ENCODE measurements at regions not wholly inside any gene's neighbourhood (a gene's known extent, or its start where the extent isn't known, plus 50 kb on each side); places are given as distances from the start of the nearest gene placed in this dataset.
A peak's percentile ranks its signal among the peaks of the same experiment; 100 is the strongest.

DNA sequence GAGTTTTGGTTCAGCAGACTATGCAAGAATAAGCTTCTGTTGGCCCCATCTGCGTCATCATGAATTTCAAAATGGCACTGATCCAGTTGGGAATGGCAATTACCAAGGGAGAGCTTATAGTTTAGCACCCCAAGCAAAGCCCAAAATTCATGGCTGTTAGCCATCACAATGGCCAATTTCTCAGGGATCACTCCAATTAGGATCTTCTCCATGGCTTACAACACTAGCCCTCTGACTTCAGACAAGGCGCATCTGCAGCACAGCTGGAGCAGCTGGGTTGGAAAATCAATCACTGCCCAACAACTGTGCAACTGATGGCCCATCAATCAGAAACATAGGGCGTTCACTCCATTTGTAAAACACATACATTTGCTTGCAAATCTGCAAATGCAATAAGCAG, 273.6 kb downstream of the SRBD1 start:
- H3K27me3 ChIP-seq (ENCODE audit: control insufficient read depth in 1 of 2, insufficient read depth in 1 of 2, low read length in 2 of 2) = peaks cover 0 to 55% of the 10 kb centered on the region in 2 experiments
- no peak overlapping the region for H3K4me2 ChIP-seq (ENCODE audit: low read length, poor library complexity, severe bottlenecking)
- H3K9me3 ChIP-seq (ENCODE audit: control insufficient read depth, low read length) = peaks cover 4% of the 10 kb centered on the region
- H3K4me1 ChIP-seq (ENCODE audit: control insufficient read depth, insufficient read depth, low read depth, low read length) = peaks cover 4% of the 10 kb centered on the region
- H2BK120ac ChIP-seq (ENCODE audit: low read depth, low read length) = no peak overlapping the region
- H3K36me3 ChIP-seq (ENCODE audit: control insufficient read depth in 1 of 2, insufficient read depth in 2 of 2, low read depth in 1 of 2, low read length in 2 of 2) = no peaks in the 10 kb centered on the region
- H3K18ac ChIP-seq (ENCODE audit: low read depth in 1 of 2, low read length in 2 of 2) = no peak overlapping the region
- H3K9ac ChIP-seq (ENCODE audit: low read length) = no peak overlapping the region
- no peak overlapping the region for H2AK5ac ChIP-seq (ENCODE audit: low read length, severe bottlenecking)
- 73% methylated on average over 3 of the region's 3 CpGs for WGBS
- H2BK12ac ChIP-seq (ENCODE audit: low read length in 2 of 2) = no peak overlapping the region
- no peak overlapping the region for H3K23ac ChIP-seq (ENCODE audit: low read length in 2 of 2)
- no peak overlapping the region for H2AFZ ChIP-seq (ENCODE audit: low read depth, low read length)
- H4K91ac ChIP-seq (ENCODE audit: low read length) = no peak overlapping the region
- no peak overlapping the region for H3K4ac ChIP-seq (ENCODE audit: low read depth in 1 of 2, low read length in 2 of 2)
- no peak overlapping the region for H2BK5ac ChIP-seq (ENCODE audit: low read depth, low read length, poor library complexity, severe bottlenecking)
- no peak overlapping the region for H3K27ac ChIP-seq (ENCODE audit: low read length, poor library complexity, severe bottlenecking)
- no peaks in the 10 kb centered on the region for H3K79me1 ChIP-seq (replicated peaks; ENCODE audit: low read length, poor library complexity, severe bottlenecking)
- H2BK15ac ChIP-seq (ENCODE audit: low read depth, poor library complexity, severe bottlenecking) = no peak overlapping the region
- H3K14ac ChIP-seq (ENCODE audit: low read length in 2 of 2) = no peak overlapping the region
- H3K4me3 ChIP-seq (ENCODE audit: insufficient read depth in 1 of 2, low read depth in 1 of 2, low read length in 2 of 2) = no peak overlapping the region
- H4K8ac ChIP-seq (ENCODE audit: low read length) = no peak overlapping the region
- no peak for DNase-seq

DNA sequence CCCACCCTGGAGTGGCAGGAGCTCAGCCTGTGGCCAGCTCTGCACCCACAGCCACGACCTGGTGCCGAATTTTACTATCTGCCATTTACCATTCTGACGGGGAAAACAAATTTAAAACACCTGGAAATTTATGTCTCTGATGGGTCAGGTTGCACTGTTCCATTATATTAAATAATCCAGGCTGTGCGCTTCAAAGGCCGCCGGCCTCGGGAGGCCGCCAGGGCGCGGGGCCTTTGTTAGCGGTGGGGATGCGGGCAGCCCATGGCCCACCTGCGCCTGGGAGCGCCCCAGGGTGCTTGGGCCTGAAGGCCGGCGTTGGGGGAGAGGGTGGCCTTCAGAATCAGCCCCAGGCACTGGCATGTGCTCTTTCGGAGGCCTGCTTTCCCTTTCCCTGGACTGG, 276.9 kb downstream of the SRBD1 start:
- H2BK5ac ChIP-seq (ENCODE audit: low read depth, low read length, poor library complexity, severe bottlenecking) = no peak overlapping the region
- no peaks in the 10 kb centered on the region for H3K79me1 ChIP-seq (replicated peaks; ENCODE audit: low read length, poor library complexity, severe bottlenecking)
- H3K23ac ChIP-seq (ENCODE audit: low read length in 2 of 2) = no peak overlapping the region
- WGBS = 92% methylated on average over 17 of the region's 17 CpGs
- no peak overlapping the region for H2AFZ ChIP-seq (ENCODE audit: low read depth, low read length)
- H3K4me3 ChIP-seq (ENCODE audit: insufficient read depth in 1 of 2, low read depth in 1 of 2, low read length in 2 of 2) = no peak overlapping the region
- H2BK120ac ChIP-seq (ENCODE audit: low read depth, low read length) = no peak overlapping the region
- no peak overlapping the region for H2AK5ac ChIP-seq (ENCODE audit: low read length, severe bottlenecking)
- H3K4ac ChIP-seq (ENCODE audit: low read depth in 1 of 2, low read length in 2 of 2) = no peak overlapping the region
- H3K4me2 ChIP-seq (ENCODE audit: low read length, poor library complexity, severe bottlenecking) = no peak overlapping the region
- no peak overlapping the region for H2BK12ac ChIP-seq (ENCODE audit: low read length in 2 of 2)
- no peak overlapping the region for H3K27ac ChIP-seq (ENCODE audit: low read length, poor library complexity, severe bottlenecking)
- peaks cover 20% of the 10 kb centered on the region for H3K4me1 ChIP-seq (ENCODE audit: control insufficient read depth, insufficient read depth, low read depth, low read length)
- no peak overlapping the region for H2BK15ac ChIP-seq (ENCODE audit: low read depth, poor library complexity, severe bottlenecking)
- no peaks in the 10 kb centered on the region for H3K9me3 ChIP-seq (ENCODE audit: control insufficient read depth, low read length)
- no peak overlapping the region for H3K18ac ChIP-seq (ENCODE audit: low read depth in 1 of 2, low read length in 2 of 2)
- no peak overlapping the region for H3K9ac ChIP-seq (ENCODE audit: low read length)
- no peak for DNase-seq
- peaks cover 0 to 25% of the 10 kb centered on the region in 2 experiments for H3K27me3 ChIP-seq (ENCODE audit: control insufficient read depth in 1 of 2, insufficient read depth in 1 of 2, low read length in 2 of 2)
- no peak overlapping the region for H3K14ac ChIP-seq (ENCODE audit: low read length in 2 of 2)
- no peaks in the 10 kb centered on the region for H3K36me3 ChIP-seq (ENCODE audit: control insufficient read depth in 1 of 2, insufficient read depth in 2 of 2, low read depth in 1 of 2, low read length in 2 of 2)
- no peak overlapping the region for H4K91ac ChIP-seq (ENCODE audit: low read length)
- no peak overlapping the region for H4K8ac ChIP-seq (ENCODE audit: low read length)

DNA sequence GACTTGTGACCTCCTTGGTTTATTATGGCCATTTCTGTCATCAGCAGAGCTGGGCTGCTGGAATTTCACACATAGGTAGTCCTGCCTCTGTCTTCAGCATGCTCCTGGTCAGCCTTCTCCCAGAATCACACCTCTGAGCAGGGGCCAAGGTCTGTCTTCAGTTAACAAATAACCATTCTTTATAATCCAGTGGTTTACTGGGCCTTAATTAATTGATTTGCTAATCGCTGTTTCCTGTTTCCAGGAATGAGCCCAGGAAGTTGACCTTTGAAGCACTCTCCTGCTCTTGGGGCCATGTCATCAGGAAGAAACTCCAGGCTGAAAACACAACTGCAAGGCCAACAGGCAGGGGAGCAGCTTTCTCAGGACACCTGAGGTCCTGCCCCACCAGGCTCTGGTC, 278.5 kb downstream of the SRBD1 start:
- DNase-seq = no peak
- H4K8ac ChIP-seq (ENCODE audit: low read length) = no peak overlapping the region
- no peak overlapping the region for H2BK120ac ChIP-seq (ENCODE audit: low read depth, low read length)
- H3K9me3 ChIP-seq (ENCODE audit: control insufficient read depth, low read length) = no peaks in the 10 kb centered on the region
- H3K9ac ChIP-seq (ENCODE audit: low read length) = no peak overlapping the region
- no peaks in the 10 kb centered on the region for H3K79me1 ChIP-seq (replicated peaks; ENCODE audit: low read length, poor library complexity, severe bottlenecking)
- H2BK12ac ChIP-seq (ENCODE audit: low read length in 2 of 2) = no peak overlapping the region
- H3K4me3 ChIP-seq (ENCODE audit: insufficient read depth in 1 of 2, low read depth in 1 of 2, low read length in 2 of 2) = no peak overlapping the region
- H3K27me3 ChIP-seq (ENCODE audit: control insufficient read depth in 1 of 2, insufficient read depth in 1 of 2, low read length in 2 of 2) = peaks cover 0 to 11% of the 10 kb centered on the region in 2 experiments
- H2AK5ac ChIP-seq (ENCODE audit: low read length, severe bottlenecking) = no peak overlapping the region
- no peaks in the 10 kb centered on the region for H3K36me3 ChIP-seq (ENCODE audit: control insufficient read depth in 1 of 2, insufficient read depth in 2 of 2, low read depth in 1 of 2, low read length in 2 of 2)
- H3K4me1 ChIP-seq (ENCODE audit: control insufficient read depth, insufficient read depth, low read depth, low read length) = peaks cover 22% of the 10 kb centered on the region
- no peak overlapping the region for H3K4ac ChIP-seq (ENCODE audit: low read depth in 1 of 2, low read length in 2 of 2)
- no peak overlapping the region for H2BK15ac ChIP-seq (ENCODE audit: low read depth, poor library complexity, severe bottlenecking)
- H3K23ac ChIP-seq (ENCODE audit: low read length in 2 of 2) = no peak overlapping the region
- no peak overlapping the region for H3K14ac ChIP-seq (ENCODE audit: low read length in 2 of 2)
- no peak overlapping the region for H3K27ac ChIP-seq (ENCODE audit: low read length, poor library complexity, severe bottlenecking)
- no peak overlapping the region for H2BK5ac ChIP-seq (ENCODE audit: low read depth, low read length, poor library complexity, severe bottlenecking)
- H2AFZ ChIP-seq (ENCODE audit: low read depth, low read length) = no peak overlapping the region
- H4K91ac ChIP-seq (ENCODE audit: low read length) = no peak overlapping the region
- WGBS = 85% methylated on average over 1 of the region's 1 CpG
- H3K18ac ChIP-seq (ENCODE audit: low read depth in 1 of 2, low read length in 2 of 2) = no peak overlapping the region
- H3K4me2 ChIP-seq (ENCODE audit: low read length, poor library complexity, severe bottlenecking) = no peak overlapping the region

DNA sequence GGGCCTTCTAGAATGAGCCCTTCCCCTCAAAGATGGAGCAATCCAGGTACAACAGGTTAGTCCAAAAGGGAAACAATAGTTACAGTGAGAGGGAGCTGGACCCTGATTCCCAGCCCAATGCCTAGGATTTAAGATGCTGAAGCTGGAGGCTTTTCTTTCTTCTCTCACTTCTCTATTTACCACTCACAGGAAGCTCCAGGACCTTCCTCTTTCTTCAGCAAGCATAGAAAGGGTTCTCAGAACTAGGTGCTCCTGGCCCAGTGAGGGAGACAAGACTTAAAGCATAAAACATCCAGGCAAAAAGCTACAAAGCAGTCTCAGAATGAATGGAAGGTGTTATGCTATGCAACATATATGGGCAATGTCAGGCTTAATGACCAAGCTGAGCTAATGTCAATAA, 279.0 kb downstream of the SRBD1 start:
- Histone ChIP-seq H4K8ac (ENCODE audit: low read length) (no peak overlapping the region), H2AK5ac (ENCODE audit: low read length, severe bottlenecking) (peak overlapping the region; percentile 24), H2BK5ac (ENCODE audit: low read depth, low read length, poor library complexity, severe bottlenecking) (no peak overlapping the region), H2BK12ac (ENCODE audit: low read length in 2 of 2) (no peak overlapping the region), H3K4me1 (ENCODE audit: control insufficient read depth, insufficient read depth, low read depth, low read length) (peaks cover 22% of the 10 kb centered on the region), H3K18ac (ENCODE audit: low read depth in 1 of 2, low read length in 2 of 2) (no peak overlapping the region), H3K23ac (ENCODE audit: low read length in 2 of 2) (no peak overlapping the region), H3K9ac (ENCODE audit: low read length) (no peak overlapping the region), H2AFZ (ENCODE audit: low read depth, low read length) (no peak overlapping the region), H3K27ac (ENCODE audit: low read length, poor library complexity, severe bottlenecking) (no peak overlapping the region), H3K9me3 (ENCODE audit: control insufficient read depth, low read length) (no peaks in the 10 kb centered on the region), H4K91ac (ENCODE audit: low read length) (no peak overlapping the region), H3K4ac (ENCODE audit: low read depth in 1 of 2, low read length in 2 of 2) (no peak overlapping the region), H3K14ac (ENCODE audit: low read length in 2 of 2) (no peak overlapping the region), H2BK120ac (ENCODE audit: low read depth, low read length) (no peak overlapping the region), H3K4me2 (ENCODE audit: low read length, poor library complexity, severe bottlenecking) (no peak overlapping the region), H3K79me1 (replicated peaks; ENCODE audit: low read length, poor library complexity, severe bottlenecking) (no peaks in the 10 kb centered on the region), H3K36me3 (ENCODE audit: control insufficient read depth in 1 of 2, insufficient read depth in 2 of 2, low read depth in 1 of 2, low read length in 2 of 2) (no peaks in the 10 kb centered on the region), H2BK15ac (ENCODE audit: low read depth, poor library complexity, severe bottlenecking) (no peak overlapping the region), H3K4me3 (ENCODE audit: insufficient read depth in 1 of 2, low read depth in 1 of 2, low read length in 2 of 2) (no peak overlapping the region), H3K27me3 (ENCODE audit: control insufficient read depth in 1 of 2, insufficient read depth in 1 of 2, low read length in 2 of 2) (peaks cover 0 to 11% of the 10 kb centered on the region in 2 experiments)
- DNase-seq = no peak
